Keratinocyte (primary cell): ENCODE measurements at regions not wholly inside any gene's neighbourhood (a gene's known extent, or its start where the extent isn't known, plus 50 kb on each side); places are given as distances from the start of the nearest gene placed in this dataset.

ENCODE experiments used
- EZH2 ChIP-seq: IDR thresholded peaks from one replicate; pipeline ENCODE4 v1.6.1; 2012; ENCODE audit warnings: inconsistent platforms, mild to moderate bottlenecking, low read length, moderate library complexity
- TF ChIP-seq, protein P1 (sequence below), 3 experiments: IDR thresholded peaks in 1 of 3; conservative IDR thresholded peaks in 1 of 3; optimal IDR thresholded peaks in 1 of 3; 2 replicates in 2 of 3; 3 replicates in 1 of 3; pipeline versions ENCODE3 to v1.5.1; 2011; ENCODE audit warnings: low read length in 3 of 3, mild to moderate bottlenecking in 3 of 3, moderate library complexity in 2 of 3, control low read depth in 1 of 3, inconsistent platforms in 1 of 3; ENCODE audit not compliant: insufficient read depth in 2 of 3; ENCODE audit errors: extremely low read depth in 1 of 3

GRCh38 chr4:125551967-125552366 is 237.2 kb downstream of the FAT4 start:
- TF ChIP-seq EZH2: no peak
- TF ChIP-seq, protein P1, sequence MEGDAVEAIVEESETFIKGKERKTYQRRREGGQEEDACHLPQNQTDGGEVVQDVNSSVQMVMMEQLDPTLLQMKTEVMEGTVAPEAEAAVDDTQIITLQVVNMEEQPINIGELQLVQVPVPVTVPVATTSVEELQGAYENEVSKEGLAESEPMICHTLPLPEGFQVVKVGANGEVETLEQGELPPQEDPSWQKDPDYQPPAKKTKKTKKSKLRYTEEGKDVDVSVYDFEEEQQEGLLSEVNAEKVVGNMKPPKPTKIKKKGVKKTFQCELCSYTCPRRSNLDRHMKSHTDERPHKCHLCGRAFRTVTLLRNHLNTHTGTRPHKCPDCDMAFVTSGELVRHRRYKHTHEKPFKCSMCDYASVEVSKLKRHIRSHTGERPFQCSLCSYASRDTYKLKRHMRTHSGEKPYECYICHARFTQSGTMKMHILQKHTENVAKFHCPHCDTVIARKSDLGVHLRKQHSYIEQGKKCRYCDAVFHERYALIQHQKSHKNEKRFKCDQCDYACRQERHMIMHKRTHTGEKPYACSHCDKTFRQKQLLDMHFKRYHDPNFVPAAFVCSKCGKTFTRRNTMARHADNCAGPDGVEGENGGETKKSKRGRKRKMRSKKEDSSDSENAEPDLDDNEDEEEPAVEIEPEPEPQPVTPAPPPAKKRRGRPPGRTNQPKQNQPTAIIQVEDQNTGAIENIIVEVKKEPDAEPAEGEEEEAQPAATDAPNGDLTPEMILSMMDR (optimal IDR thresholded peaks at IDR 0.05 in 1 of 3, IDR thresholded peaks at IDR 0.05 in 1 of 3, conservative IDR thresholded peaks at IDR 0.05 in 1 of 3; ENCODE audit: extremely low read depth in 1 of 3, insufficient read depth in 2 of 3, low read length in 3 of 3): no peak
